Activated CD8-positive, alpha-beta memory T cell treated with anti-CD3 and anti-CD28 coated beads, Interleukin-2, amount 10 ng/mL, durations not matched to agents 7 days and 5 days (primary cell): ENCODE measurements at regions not wholly inside any gene's neighbourhood (a gene's known extent, or its start where the extent isn't known, plus 50 kb on each side); places are given as distances from the start of the nearest gene placed in this dataset.
"Not testable (repeated sequence)": the region's sequence is repeated elsewhere in the genome, so short reads cannot be mapped to it uniquely, and the experiment has no call there.

Source experiments
- ATAC-seq: fragments of 150-1000 bp; cut with Tn5 transposase; one replicate; pipeline ENCODE4 v1.10.0; 2021; ENCODE audit warnings: moderate library complexity
- CTCF ChIA-PET: fragments of 350-600 bp; sonication (Branson Sonifier 250); formaldehyde crosslinking; loops from one replicate; lab custom pipeline; 2021; ENCODE audit warnings: antibody characterized with exemption; lab: Charles Lee
- DNase-seq: peaks from one replicate; pipeline ENCODE4 v3.0.0-alpha.2; 2020
- H3K27ac Mint-ChIP-seq: one replicate; pipeline ENCODE4 v1.8.0; 2021; ENCODE audit warnings: mild to moderate bottlenecking, mixed read lengths
- H3K27me3 Mint-ChIP-seq: one replicate; pipeline ENCODE4 v1.8.0; 2021; ENCODE audit warnings: mixed read lengths
- H3K36me3 Mint-ChIP-seq: one replicate; pipeline ENCODE4 v1.8.0; 2021; ENCODE audit warnings: mild to moderate bottlenecking, mixed read lengths
- H3K4me1 Mint-ChIP-seq: one replicate; pipeline ENCODE4 v1.8.0; 2021; ENCODE audit warnings: mixed read lengths
- H3K4me3 Mint-ChIP-seq: one replicate; pipeline ENCODE4 v1.8.0; 2021; ENCODE audit warnings: mild to moderate bottlenecking, moderate library complexity, mixed read lengths
- H3K9me3 Mint-ChIP-seq: one replicate; pipeline ENCODE4 v1.8.0; 2022; ENCODE audit warnings: low read depth, mixed read lengths

DNA sequence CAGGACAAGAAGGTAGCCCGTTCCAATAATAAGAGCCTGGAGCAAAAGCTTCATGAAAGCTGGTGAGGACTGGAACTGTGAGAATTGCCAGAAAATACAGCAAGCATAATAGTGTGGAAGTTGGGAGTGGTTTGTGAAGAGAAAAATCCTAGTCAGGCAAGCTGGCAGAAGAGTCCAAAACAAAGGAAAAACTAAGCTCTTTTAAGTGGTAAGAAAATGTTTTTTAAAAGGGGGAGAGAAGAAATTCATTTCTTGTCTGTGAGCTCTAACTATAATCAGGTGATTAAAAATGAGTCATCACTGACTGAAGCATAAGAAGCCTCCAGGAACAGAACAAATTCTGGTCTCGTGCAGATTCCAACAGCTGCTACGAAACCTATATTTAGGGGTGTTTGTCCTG, 102.6 kb downstream of the CAAP1 start:
- no peaks in the 10 kb centered on the region for H3K27me3 Mint-ChIP-seq
- H3K4me3 Mint-ChIP-seq = no peak overlapping the region
- no peaks in the 10 kb centered on the region for H3K36me3 Mint-ChIP-seq
- H3K4me1 Mint-ChIP-seq = no peaks in the 10 kb centered on the region
- no peak overlapping the region for H3K27ac Mint-ChIP-seq
- no peak for DNase-seq
- ATAC-seq = no peak
- CTCF ChIA-PET = no interaction called here
- H3K9me3 Mint-ChIP-seq = peaks cover 6% of the 10 kb centered on the region

- H3K27ac Mint-ChIP-seq = no peak overlapping the region
- CTCF ChIA-PET = no interaction called here
- H3K27me3 Mint-ChIP-seq = no peaks in the 10 kb centered on the region
- H3K4me3 Mint-ChIP-seq = no peak overlapping the region
- no peaks in the 10 kb centered on the region for H3K9me3 Mint-ChIP-seq
- no peak for ATAC-seq
- no peak for DNase-seq
- H3K36me3 Mint-ChIP-seq = no peaks in the 10 kb centered on the region
- no peaks in the 10 kb centered on the region for H3K4me1 Mint-ChIP-seq
Measured at GRCh38 chr9:26786564-26786963, 106.0 kb downstream of the CAAP1 start.

- Mint-ChIP-seq H3K27me3 (no peaks in the 10 kb centered on the region), H3K27ac (no peak overlapping the region), H3K4me1 (no peaks in the 10 kb centered on the region), H3K4me3 (no peak overlapping the region), H3K9me3 (no peaks in the 10 kb centered on the region), H3K36me3 (no peaks in the 10 kb centered on the region)
- DNase-seq (no peak), ATAC-seq (no peak)
- CTCF ChIA-PET = no interaction called here
Measured at GRCh38 chr9:26782899-26783298, 109.7 kb downstream of the CAAP1 start.

- H3K4me1 Mint-ChIP-seq = no peaks in the 10 kb centered on the region
- H3K27me3 Mint-ChIP-seq = no peaks in the 10 kb centered on the region
- DNase-seq (no peak), ATAC-seq (no peak)
- H3K27ac Mint-ChIP-seq = no peak overlapping the region
- no peaks in the 10 kb centered on the region for H3K9me3 Mint-ChIP-seq
- no peak overlapping the region for H3K4me3 Mint-ChIP-seq
- no peaks in the 10 kb centered on the region for H3K36me3 Mint-ChIP-seq
- CTCF ChIA-PET = no interaction called here
Measured at GRCh38 chr9:26781906-26782305, 110.7 kb downstream of the CAAP1 start.

- DNase-seq, H3K27me3 Mint-ChIP-seq, H3K27ac Mint-ChIP-seq, H3K4me3 Mint-ChIP-seq, CTCF ChIA-PET, H3K4me1 Mint-ChIP-seq, H3K9me3 Mint-ChIP-seq, ATAC-seq, H3K36me3 Mint-ChIP-seq: not testable (repeated sequence)
Measured at GRCh38 chr9:26780307-26780706, 112.3 kb downstream of the CAAP1 start.

DNA sequence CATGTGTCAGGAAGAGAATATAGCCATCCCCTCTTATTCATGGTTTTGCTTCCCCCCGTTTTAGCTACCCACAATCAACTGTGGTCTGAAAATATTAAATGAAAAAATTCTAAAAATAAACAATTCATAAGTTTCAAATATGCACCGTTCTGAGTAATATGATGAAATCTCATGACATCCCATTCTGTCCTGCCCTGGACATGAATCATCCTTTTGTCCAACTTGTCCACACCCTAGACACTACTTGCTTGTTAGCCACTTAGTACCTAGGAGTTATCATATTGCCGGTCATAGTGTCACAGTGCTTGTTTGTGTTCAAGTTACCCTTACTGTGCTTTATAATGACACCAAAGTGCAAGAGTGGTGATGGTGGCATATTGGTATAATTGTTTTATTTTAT, 113.5 kb downstream of the CAAP1 start:
- no peaks in the 10 kb centered on the region for H3K9me3 Mint-ChIP-seq
- ATAC-seq (no peak), DNase-seq (no peak)
- CTCF ChIA-PET = no interaction called here
- H3K27ac Mint-ChIP-seq = no peak overlapping the region
- H3K27me3 Mint-ChIP-seq = no peaks in the 10 kb centered on the region
- H3K4me3 Mint-ChIP-seq = no peak overlapping the region
- no peaks in the 10 kb centered on the region for H3K4me1 Mint-ChIP-seq
- no peaks in the 10 kb centered on the region for H3K36me3 Mint-ChIP-seq

DNA sequence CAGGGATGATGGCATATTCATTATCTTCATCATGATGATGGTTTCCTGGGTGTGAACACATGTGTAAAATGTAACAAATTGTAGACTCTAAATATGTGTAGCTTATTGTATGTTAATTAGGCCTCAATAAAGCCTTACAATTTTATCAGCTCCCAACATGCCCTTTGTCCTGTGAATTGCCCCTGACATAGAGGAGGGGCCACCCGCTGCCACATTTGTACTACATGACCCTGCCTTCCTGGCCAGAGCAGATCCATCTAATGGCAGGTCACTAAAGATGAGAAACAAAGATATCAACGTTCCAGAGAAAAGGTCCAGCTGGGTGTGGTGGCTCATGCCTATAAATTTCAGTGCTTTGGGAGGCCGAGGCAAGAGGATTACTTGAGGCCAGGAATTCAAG, 117.2 kb downstream of the CAAP1 start:
- no peaks in the 10 kb centered on the region for H3K4me1 Mint-ChIP-seq
- H3K27ac Mint-ChIP-seq = no peak overlapping the region
- no peaks in the 10 kb centered on the region for H3K36me3 Mint-ChIP-seq
- ATAC-seq = no peak
- no peaks in the 10 kb centered on the region for H3K27me3 Mint-ChIP-seq
- DNase-seq = no peak
- CTCF ChIA-PET = no interaction called here
- no peak overlapping the region for H3K4me3 Mint-ChIP-seq
- no peaks in the 10 kb centered on the region for H3K9me3 Mint-ChIP-seq

DNA sequence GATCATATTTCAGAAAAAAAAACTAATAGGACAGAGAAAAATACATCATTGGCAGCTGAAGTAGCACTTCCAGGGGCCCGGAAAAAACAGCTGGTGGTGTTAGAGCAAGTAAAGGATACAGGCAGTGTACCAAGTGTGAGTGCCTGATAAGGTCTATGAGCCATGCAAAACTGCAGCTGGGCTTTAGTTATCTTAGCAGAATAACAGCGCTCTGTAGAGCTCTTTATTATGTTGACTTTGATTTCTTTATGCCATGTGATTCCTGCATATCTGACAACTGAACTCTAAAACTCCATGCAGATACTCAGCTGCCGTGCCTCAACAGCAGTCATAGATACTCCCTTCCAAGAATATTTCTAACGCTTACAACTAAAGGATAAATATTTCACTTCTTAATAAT, 119.5 kb downstream of the CAAP1 start:
- CTCF ChIA-PET = no interaction called here
- Mint-ChIP-seq H3K4me3 (no peak overlapping the region), H3K27ac (no peak overlapping the region), H3K36me3 (no peaks in the 10 kb centered on the region), H3K27me3 (no peaks in the 10 kb centered on the region), H3K4me1 (no peaks in the 10 kb centered on the region), H3K9me3 (no peaks in the 10 kb centered on the region)
- ATAC-seq = no peak
- no peak for DNase-seq

GRCh38 chr9:26770821-26771220, 121.8 kb downstream of the CAAP1 start:
- no peak for ATAC-seq
- Mint-ChIP-seq H3K27ac (no peak overlapping the region), H3K36me3 (no peaks in the 10 kb centered on the region), H3K4me1 (no peaks in the 10 kb centered on the region), H3K4me3 (no peak overlapping the region), H3K9me3 (no peaks in the 10 kb centered on the region), H3K27me3 (no peaks in the 10 kb centered on the region)
- CTCF ChIA-PET = no interaction called here
- no peak for DNase-seq

DNA sequence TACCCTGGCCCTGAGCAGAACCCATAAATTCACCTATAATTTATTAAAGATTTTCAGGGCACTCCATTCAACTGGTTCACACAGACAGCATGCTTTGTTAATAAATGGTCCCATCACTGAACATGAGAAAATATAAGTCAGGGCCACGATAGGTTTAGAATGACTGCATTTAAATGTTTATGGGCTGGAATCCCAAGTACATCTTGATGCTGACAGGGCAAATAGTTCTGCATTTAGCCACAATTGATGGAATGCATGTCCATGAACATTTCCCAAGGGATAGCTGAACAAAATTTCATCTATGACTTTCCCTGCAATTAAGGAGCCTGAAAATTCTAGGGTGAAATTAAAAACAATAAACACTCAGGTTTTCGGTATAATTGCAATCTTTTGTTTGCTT, 124.5 kb downstream of the CAAP1 start:
- no peaks in the 10 kb centered on the region for H3K9me3 Mint-ChIP-seq
- H3K4me1 Mint-ChIP-seq = no peaks in the 10 kb centered on the region
- ATAC-seq (no peak), DNase-seq (no peak)
- H3K27me3 Mint-ChIP-seq = peaks cover 5% of the 10 kb centered on the region
- CTCF ChIA-PET = no interaction called here
- H3K4me3 Mint-ChIP-seq = no peak overlapping the region
- H3K36me3 Mint-ChIP-seq = no peaks in the 10 kb centered on the region
- no peak overlapping the region for H3K27ac Mint-ChIP-seq

DNA sequence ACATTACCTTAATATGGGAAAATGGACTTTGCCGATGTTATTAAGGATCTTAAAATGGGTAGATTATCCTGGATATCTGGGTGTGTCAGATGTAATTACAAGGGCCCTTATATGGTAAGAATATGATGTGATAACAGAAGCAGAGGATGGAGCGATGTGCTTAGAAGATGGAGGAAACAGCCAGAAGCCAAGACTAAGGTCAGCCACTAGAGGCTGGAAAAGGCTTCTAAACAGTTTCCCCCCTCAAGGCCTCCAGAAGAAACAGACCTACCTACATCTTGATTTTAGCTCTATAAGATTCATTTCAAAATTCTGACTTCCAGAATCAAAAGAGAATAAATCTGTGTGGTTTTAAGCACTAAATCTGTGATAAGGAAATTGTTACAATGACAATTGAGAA, 131.9 kb downstream of the CAAP1 start:
- Mint-ChIP-seq H3K9me3 (no peaks in the 10 kb centered on the region), H3K4me3 (no peak overlapping the region), H3K27me3 (peaks cover 5% of the 10 kb centered on the region), H3K36me3 (no peaks in the 10 kb centered on the region), H3K27ac (no peak overlapping the region), H3K4me1 (no peaks in the 10 kb centered on the region)
- CTCF ChIA-PET = no interaction called here
- no peak for ATAC-seq
- no peak for DNase-seq

GRCh38 chr9:26758655-26759054, 133.9 kb downstream of the CAAP1 start:
- no peaks in the 10 kb centered on the region for H3K27me3 Mint-ChIP-seq
- H3K36me3 Mint-ChIP-seq = no peaks in the 10 kb centered on the region
- CTCF ChIA-PET = no interaction called here
- ATAC-seq = no peak
- H3K4me1 Mint-ChIP-seq = no peaks in the 10 kb centered on the region
- no peaks in the 10 kb centered on the region for H3K9me3 Mint-ChIP-seq
- H3K4me3 Mint-ChIP-seq = no peak overlapping the region
- H3K27ac Mint-ChIP-seq = no peak overlapping the region
- DNase-seq = no peak

DNA sequence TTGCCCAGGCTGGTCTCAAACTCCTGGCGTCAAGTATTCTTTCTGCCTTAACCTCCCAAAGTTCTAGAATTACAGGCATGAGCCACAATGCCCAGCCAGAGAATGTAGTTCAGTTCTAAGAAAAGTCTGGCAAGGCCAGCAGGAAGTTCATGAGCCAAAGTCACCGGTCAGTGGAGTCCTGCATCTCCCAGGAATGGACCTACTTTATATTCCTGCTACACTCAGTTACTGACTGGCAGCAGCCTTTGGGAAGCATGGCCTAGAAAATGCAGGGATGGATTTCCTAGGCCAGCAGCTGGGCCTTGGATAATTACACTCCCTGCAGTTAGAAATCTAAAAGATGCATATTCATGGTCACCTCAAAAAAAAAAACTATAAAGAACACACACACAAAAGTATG, 135.7 kb downstream of the CAAP1 start:
- H3K36me3 Mint-ChIP-seq = no peaks in the 10 kb centered on the region
- no peaks in the 10 kb centered on the region for H3K27me3 Mint-ChIP-seq
- CTCF ChIA-PET = no interaction called here
- DNase-seq (no peak), ATAC-seq (no peak)
- no peak overlapping the region for H3K4me3 Mint-ChIP-seq
- H3K9me3 Mint-ChIP-seq = no peaks in the 10 kb centered on the region
- H3K27ac Mint-ChIP-seq = no peak overlapping the region
- H3K4me1 Mint-ChIP-seq = no peaks in the 10 kb centered on the region

DNA sequence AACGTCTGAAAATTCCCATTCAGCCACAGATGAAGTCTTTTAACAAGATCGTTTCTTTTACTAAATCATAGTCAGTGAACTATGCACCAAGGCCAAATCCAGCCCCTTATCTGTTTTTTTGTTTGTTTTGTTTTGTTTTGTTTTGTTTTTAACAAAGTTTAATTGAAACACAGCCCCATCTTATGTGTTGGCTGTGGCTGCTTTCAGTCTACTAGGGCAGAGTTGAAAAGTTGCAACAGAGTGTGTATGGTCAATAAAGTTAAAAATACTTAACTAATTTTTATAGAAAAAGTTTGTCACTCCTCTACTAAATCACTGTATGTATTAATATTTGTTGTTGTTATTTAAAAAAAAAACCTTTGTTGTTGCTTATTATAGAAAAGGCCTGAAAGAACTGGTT, 137.1 kb downstream of the CAAP1 start:
- Mint-ChIP-seq H3K36me3 (no peaks in the 10 kb centered on the region), H3K27ac (no peak overlapping the region), H3K27me3 (no peaks in the 10 kb centered on the region), H3K4me3 (no peak overlapping the region), H3K9me3 (no peaks in the 10 kb centered on the region), H3K4me1 (no peaks in the 10 kb centered on the region)
- DNase-seq (no peak), ATAC-seq (no peak)
- CTCF ChIA-PET = no interaction called here

GRCh38 chr9:26754509-26755164, 138.0 kb downstream of the CAAP1 start:
- Mint-ChIP-seq H3K36me3 (no peaks in the 10 kb centered on the region), H3K27me3 (no peaks in the 10 kb centered on the region), H3K9me3 (no peaks in the 10 kb centered on the region), H3K4me3 (no peak overlapping the region), H3K4me1 (no peaks in the 10 kb centered on the region), H3K27ac (no peak overlapping the region)
- CTCF ChIA-PET = no interaction called here
- no peak for DNase-seq
- no peak for ATAC-seq
